AG04449 (cell line): ENCODE measurements at regions not wholly inside any gene's neighbourhood (a gene's known extent, or its start where the extent isn't known, plus 50 kb on each side); places are given as distances from the start of the nearest gene placed in this dataset.

ENCODE experiments used
- CTCF ChIA-PET: fragments of 350-600 bp; formaldehyde crosslinking; extraction: SDS; loops from one replicate; lab custom pipeline; 2021; ENCODE audit warnings: antibody characterized with exemption; lab: Yijun Ruan, JAX
- POLR2A ChIA-PET: fragments of 400-600, 350-600 bp; formaldehyde crosslinking; extraction: SDS; loops from one replicate; lab custom pipeline; 2020; ENCODE audit warnings: antibody characterized with exemption, inconsistent platforms; lab: Yijun Ruan, JAX
- DNase-seq: peaks from one replicate; pipeline ENCODE4 v3.0.0-alpha.2; 2010; ENCODE audit warnings: low read depth, low spot score
- H3K4me3 ChIP-seq: 2 replicates; pipeline ENCODE4 v1.5.1; 2011; ENCODE audit warnings: low read depth, mild to moderate bottlenecking, control low read depth, low read length
- CTCF ChIP-seq: IDR thresholded peaks from one replicate; pipeline ENCODE4 v1.5.1; 2011; ENCODE audit warnings: mild to moderate bottlenecking, moderate library complexity, low read length, control low read depth, inconsistent platforms; ENCODE audit not compliant: insufficient read depth; ENCODE audit errors: missing control alignments

GRCh38 chr3:104137116-104137515 lies 1229.6 kb upstream of the ALCAM start:
- no peak overlapping the region for H3K4me3 ChIP-seq
- ChIA-PET POLR2A (no interaction called here), CTCF (no interaction called here)
- DNase-seq = no peak
- no peak for TF ChIP-seq CTCF

- CTCF ChIA-PET = no interaction called here
- POLR2A ChIA-PET = no interaction called here
- H3K4me3 ChIP-seq = no peak overlapping the region
- no peak for DNase-seq
- TF ChIP-seq CTCF = no peak
These were observed 1221.5 kb upstream of the ALCAM start for GRCh38 chr3:104145164-104145563.

DNA sequence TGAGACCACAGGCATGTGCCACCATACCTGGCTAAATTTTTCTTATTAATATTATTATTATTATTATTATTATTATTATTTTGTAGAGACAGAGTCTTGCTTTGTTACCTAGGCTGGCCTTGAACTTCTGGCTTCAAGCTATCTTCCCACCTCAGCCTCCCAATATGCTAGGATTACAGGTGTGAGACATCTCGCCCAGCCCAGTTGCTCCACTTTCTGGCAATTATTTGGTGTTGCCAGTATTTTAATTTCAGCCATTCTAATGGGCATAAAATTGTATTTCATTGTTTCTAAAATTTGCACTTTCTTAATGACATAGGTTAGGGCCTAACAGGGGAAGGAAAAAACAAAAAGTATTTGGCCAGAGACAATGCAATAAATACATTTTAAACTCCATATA lies 1217.6 kb upstream of the ALCAM start:
- H3K4me3 ChIP-seq = no peak overlapping the region
- no peak for DNase-seq
- ChIA-PET CTCF (no interaction called here), POLR2A (no interaction called here)
- TF ChIP-seq CTCF = no peak

DNA sequence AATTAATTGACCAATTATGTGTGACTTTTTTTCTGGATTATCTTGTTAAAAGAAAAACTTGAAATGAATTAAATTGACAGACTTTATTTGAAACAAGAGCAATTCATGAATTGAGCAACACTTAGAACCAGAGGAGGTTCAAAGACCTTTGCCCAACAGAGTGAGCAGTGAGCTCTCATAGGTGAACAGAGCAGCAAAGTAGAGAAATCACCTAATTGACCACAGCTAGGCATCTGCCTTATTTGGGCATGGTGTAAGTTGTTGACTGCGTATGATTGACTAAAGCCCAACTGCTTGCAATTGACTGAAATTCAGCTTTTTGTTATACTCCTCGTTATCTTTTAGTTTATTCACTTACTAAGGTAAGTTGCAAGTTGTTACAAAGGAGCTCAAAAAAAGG lies 1216.0 kb upstream of the ALCAM start:
- CTCF ChIA-PET = no interaction called here
- TF ChIP-seq CTCF = no peak
- POLR2A ChIA-PET = no interaction called here
- no peak for DNase-seq
- no peak overlapping the region for H3K4me3 ChIP-seq

- no peak for TF ChIP-seq CTCF
- POLR2A ChIA-PET = no interaction called here
- no peak overlapping the region for H3K4me3 ChIP-seq
- no peak for DNase-seq
- CTCF ChIA-PET = no interaction called here
These were observed 1211.8 kb upstream of the ALCAM start for GRCh38 chr3:104154896-104155295.

DNA sequence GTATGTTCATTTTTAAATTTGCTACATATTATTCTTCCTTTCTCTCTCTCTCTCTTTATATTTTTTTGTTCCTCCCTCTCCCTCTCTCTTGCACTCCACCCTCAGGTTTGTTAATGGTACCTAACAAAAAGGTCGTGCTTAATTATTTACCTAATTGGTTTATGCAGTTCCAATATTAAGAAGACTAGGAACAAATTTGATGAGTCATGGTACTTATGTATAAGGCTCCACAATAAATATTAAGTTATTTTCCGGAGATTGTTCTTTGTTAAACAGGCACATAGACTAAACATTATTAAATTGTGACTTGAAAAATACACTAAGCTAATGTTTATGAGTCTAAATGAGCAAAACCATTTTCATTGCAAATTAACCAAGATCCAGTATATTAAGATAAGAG lies 1200.8 kb upstream of the ALCAM start:
- DNase-seq = no peak
- TF ChIP-seq CTCF = no peak
- POLR2A ChIA-PET = no interaction called here
- CTCF ChIA-PET = no interaction called here
- H3K4me3 ChIP-seq = no peak overlapping the region
